H9 (cell line): ENCODE measurements at regions not wholly inside any gene's neighbourhood (a gene's known extent, or its start where the extent isn't known, plus 50 kb on each side); places are given as distances from the start of the nearest gene placed in this dataset.

ENCODE experiments used
- DNase-seq: peaks from one replicate; pipeline ENCODE4 v3.0.0-alpha.2; 2017
- H2AFZ ChIP-seq: one replicate; pipeline ENCODE4 v1.6.1; 2013; ENCODE audit warnings: mild to moderate bottlenecking, low read length, control low read depth, moderate library complexity
- H2AK5ac ChIP-seq: 2 replicates; pipeline ENCODE4 v1.6.1; 2013; ENCODE audit warnings: low read length, control low read depth, mixed read lengths; ENCODE audit not compliant: insufficient read length
- H2BK120ac ChIP-seq: one replicate; pipeline ENCODE4 v1.6.1; 2013; ENCODE audit warnings: low read depth, mild to moderate bottlenecking, low read length, control low read depth, inconsistent platforms; ENCODE audit not compliant: poor library complexity, severe bottlenecking
- H2BK12ac ChIP-seq: 2 replicates; pipeline ENCODE4 v1.6.1; 2013; ENCODE audit warnings: low read length, control low read depth, mixed read lengths, low read depth; ENCODE audit not compliant: insufficient read length
- H2BK15ac ChIP-seq: 2 replicates; pipeline ENCODE4 v1.6.1; 2013; ENCODE audit warnings: low read depth, low read length, control low read depth
- H2BK20ac ChIP-seq: one replicate; pipeline ENCODE4 v1.6.1; 2013; ENCODE audit warnings: low read depth, mild to moderate bottlenecking, low read length, control low read depth, inconsistent platforms; ENCODE audit not compliant: poor library complexity, severe bottlenecking
- H2BK5ac ChIP-seq: 2 replicates; pipeline ENCODE4 v1.6.1; 2013; ENCODE audit warnings: low read length, control low read depth, mixed read lengths; ENCODE audit not compliant: insufficient read length
- H3K14ac ChIP-seq: 2 replicates; pipeline ENCODE4 v1.6.1; 2013; ENCODE audit warnings: low read length, control low read depth; ENCODE audit not compliant: insufficient read depth
- H3K18ac ChIP-seq: 2 replicates; pipeline ENCODE4 v1.6.1; 2013; ENCODE audit warnings: low read depth, mild to moderate bottlenecking, mixed read lengths, low read length, control low read depth; ENCODE audit not compliant: insufficient read length
- H3K23ac ChIP-seq: 2 replicates; pipeline ENCODE4 v1.6.1; 2013; ENCODE audit warnings: low read length, control low read depth, mixed read lengths, low read depth; ENCODE audit not compliant: insufficient read length
- H3K23me2 ChIP-seq: 2 replicates; pipeline ENCODE4 v1.6.1; 2013; ENCODE audit warnings: low read depth, mild to moderate bottlenecking, mixed read lengths, low read length, control low read depth; ENCODE audit not compliant: insufficient read length, poor library complexity, severe bottlenecking
- H3K27ac ChIP-seq: 2 replicates; pipeline ENCODE4 v1.5.1; 2013; ENCODE audit warnings: low read length, control low read depth, mixed read lengths, low read depth; ENCODE audit not compliant: insufficient read length
- H3K27me3 ChIP-seq: 2 replicates; pipeline ENCODE4 v1.6.1; 2013; ENCODE audit warnings: low read length, control low read depth, inconsistent platforms; ENCODE audit not compliant: insufficient read depth
- H3K4ac ChIP-seq: 2 replicates; pipeline ENCODE4 v1.6.1; 2013; ENCODE audit warnings: low read depth, mild to moderate bottlenecking, control low read depth, inconsistent platforms, low read length, moderate library complexity
- H3K4me1 ChIP-seq: 2 replicates; pipeline ENCODE4 v1.6.1; 2013; ENCODE audit warnings: low read length, control low read depth, inconsistent platforms; ENCODE audit not compliant: insufficient read depth
- H3K4me2 ChIP-seq: 2 replicates; pipeline ENCODE4 v1.6.1; 2013; ENCODE audit warnings: low read length, control low read depth, mixed read lengths; ENCODE audit not compliant: insufficient read length, insufficient read depth
- H3K56ac ChIP-seq: 2 replicates; pipeline ENCODE4 v1.6.1; 2013; ENCODE audit warnings: low read depth, mild to moderate bottlenecking, mixed read lengths, low read length, control low read depth; ENCODE audit not compliant: insufficient read length
- H3K79me1 ChIP-seq: 2 replicates; pipeline ENCODE4 v1.6.1; 2013; ENCODE audit warnings: low read depth, mild to moderate bottlenecking, moderate library complexity, low read length, control low read depth, inconsistent platforms; ENCODE audit not compliant: insufficient read depth, poor library complexity, severe bottlenecking
- H3K79me2 ChIP-seq: 2 replicates; pipeline ENCODE4 v1.6.1; 2013; ENCODE audit warnings: low read length, control low read depth, inconsistent platforms; ENCODE audit not compliant: insufficient read depth
- H3K9ac ChIP-seq: 2 replicates; pipeline ENCODE4 v1.6.1; 2013; ENCODE audit warnings: low read length, control low read depth, mixed read lengths; ENCODE audit not compliant: insufficient read length; ENCODE audit errors: extremely low read depth
- H3K9me3 ChIP-seq: one replicate; pipeline ENCODE4 v1.6.1; 2013; ENCODE audit warnings: low read depth, low read length, inconsistent platforms; ENCODE audit not compliant: control insufficient read depth
- H3T11ph ChIP-seq: one replicate; pipeline ENCODE4 v1.6.1; 2013; ENCODE audit warnings: mild to moderate bottlenecking, low read length, control low read depth, inconsistent platforms
- H4K20me1 ChIP-seq: one replicate; pipeline ENCODE4 v1.6.1; 2013; ENCODE audit not compliant: control insufficient read depth, insufficient read length, insufficient read depth
- H4K5ac ChIP-seq: 2 replicates; pipeline ENCODE4 v1.6.1; 2013; ENCODE audit warnings: low read depth, mild to moderate bottlenecking, mixed read lengths, low read length, control low read depth; ENCODE audit not compliant: insufficient read length
- H4K8ac ChIP-seq: replicated peaks from 2 replicates; pipeline ENCODE4 v1.6.1; 2013; ENCODE audit warnings: low read length, control low read depth, mixed read lengths, low read depth; ENCODE audit not compliant: insufficient read length
- H4K91ac ChIP-seq: 2 replicates; pipeline ENCODE4 v1.6.1; 2013; ENCODE audit warnings: low read depth, mild to moderate bottlenecking, moderate library complexity, mixed read lengths, low read length, control low read depth; ENCODE audit not compliant: insufficient read length
- H3K27ac Mint-ChIP-seq, 3 experiments: 2 replicates in 2 of 3; 3 replicates in 1 of 3; pipeline ENCODE4 v1.8.0; 2020 to 2021; ENCODE audit warnings: mixed read lengths in 3 of 3, mild to moderate bottlenecking in 1 of 3, moderate library complexity in 1 of 3
- H3K27me3 Mint-ChIP-seq: 2 replicates; pipeline ENCODE4 v1.8.0; 2021; ENCODE audit warnings: low read depth, mild to moderate bottlenecking, moderate library complexity, mixed read lengths
- H3K36me3 Mint-ChIP-seq, 3 experiments: 2 replicates in 2 of 3; 3 replicates in 1 of 3; pipeline ENCODE4 v1.8.0; 2020 to 2021; ENCODE audit warnings: low read depth in 3 of 3, mixed read lengths in 3 of 3; ENCODE audit not compliant: insufficient read depth in 1 of 3
- H3K4me1 Mint-ChIP-seq, 2 experiments: 2 replicates each; pipeline ENCODE4 v1.8.0; 2020; ENCODE audit warnings: mixed read lengths in 2 of 2
- H3K4me3 Mint-ChIP-seq, 2 experiments: 2 replicates in 1 of 2; 3 replicates in 1 of 2; pipeline ENCODE4 v1.8.0; 2020 to 2021; ENCODE audit warnings: mild to moderate bottlenecking in 2 of 2, mixed read lengths in 2 of 2, moderate library complexity in 1 of 2
- H3K9me3 Mint-ChIP-seq, 2 experiments: 2 replicates in 1 of 2; 3 replicates in 1 of 2; pipeline ENCODE4 v1.8.0; 2020; ENCODE audit warnings: mild to moderate bottlenecking in 2 of 2, mixed read lengths in 2 of 2, moderate library complexity in 1 of 2
- CTCF ChIP-seq: fragments of 200-600 bp; sonication (generic); conservative IDR thresholded peaks from 3 replicates; pipeline ENCODE4 v1.8.0; 2021; ENCODE audit warnings: antibody characterized with exemption, mild to moderate bottlenecking
- WGBS: extraction: QIAGEN DNeasy Blood & Tissue Kit; methylation state at CpG from one replicate; pipeline ENCODE4 v1.1.7; 2013; ENCODE audit warnings: missing lambda C conversion rate, low lambda C conversion rate, mixed read lengths; ENCODE audit not compliant: insufficient read length; ENCODE audit errors: extremely low coverage; 5-methylcytosine and 5-hydroxymethylcytosine counted together

GRCh38 chr6:141000917-141001316 lies 1131.8 kb upstream of the GJE1 start:
- H3K14ac ChIP-seq = no peak overlapping the region
- no peak overlapping the region for H2BK5ac ChIP-seq

More at GRCh38 chr6:141000917-141001316, 1131.8 kb upstream of the GJE1 start:
- WGBS = no CpG with 5 or more reads among the region's 2 CpGs
- Histone ChIP-seq H4K8ac (no peak overlapping the region), H3K23ac (no peak overlapping the region), H3K23me2 (no peaks in the 10 kb centered on the region), H2BK120ac (no peak overlapping the region), H3K9ac (no peak overlapping the region), H2BK15ac (no peak overlapping the region), H3K18ac (no peak overlapping the region), H3T11ph (no peak overlapping the region), H2BK12ac (no peak overlapping the region), H3K4ac (no peak overlapping the region), H4K5ac (no peak overlapping the region), H3K27me3 (no peaks in the 10 kb centered on the region), H3K4me2 (no peak overlapping the region), H2AK5ac (no peak overlapping the region), H3K79me1 (no peaks in the 10 kb centered on the region), H2BK20ac (no peak overlapping the region), H2AFZ (no peak overlapping the region), H3K79me2 (no peaks in the 10 kb centered on the region), H3K9me3 (no peaks in the 10 kb centered on the region), H3K4me1 (no peaks in the 10 kb centered on the region), H3K27ac (no peak overlapping the region), H4K91ac (no peak overlapping the region), H4K20me1 (no peaks in the 10 kb centered on the region), H3K56ac (no peak overlapping the region)
- no peaks in the 10 kb centered on the region for H3K27me3 Mint-ChIP-seq
- H3K4me3 Mint-ChIP-seq = no peak overlapping the region
- H3K27ac Mint-ChIP-seq = no peak overlapping the region
- no peaks in the 10 kb centered on the region for H3K4me1 Mint-ChIP-seq
- no peak for TF ChIP-seq CTCF
- H3K9me3 Mint-ChIP-seq = peaks cover 0 to 5% of the 10 kb centered on the region in 2 experiments; a peak in 2 of 5 replicates
- H3K36me3 Mint-ChIP-seq = peaks cover 0 to 6% (median 0%) of the 10 kb centered on the region in 3 experiments; a peak in 1 of 7 replicates
- DNase-seq = no peak
